ENCODE measurements at regions not wholly inside any gene's neighbourhood (a gene's known extent, or its start where the extent isn't known, plus 50 kb on each side); places are given as distances from the start of the nearest gene placed in this dataset.

GRCh38 chr2:234344012-234344411 lies 152.9 kb downstream of the ARL4C start:
- no peak for TF ChIP-seq CTCF (conservative IDR thresholded peaks at IDR 0.05 in 1 of 2, IDR thresholded peaks at IDR 0.05 in 1 of 2; ENCODE audit: low read depth in 1 of 2, low read length in 2 of 2)
- no peak for TF ChIP-seq EZH2 (IDR thresholded peaks at IDR 0.05; ENCODE audit: low read length, missing control alignments)

Measured in fibroblast of lung (primary cell).